Hematopoietic multipotent progenitor cell treated with erythropoietin and hydrocortisone succinate and interleukin-3 and kit ligand, for 17 days (in vitro differentiated cells): ENCODE measurements at regions not wholly inside any gene's neighbourhood (a gene's known extent, or its start where the extent isn't known, plus 50 kb on each side); places are given as distances from the start of the nearest gene placed in this dataset.

Experiments
- DNase-seq: peaks from one replicate; pipeline ENCODE4 v3.0.0-alpha.2; 2015; ENCODE audit warnings: low spot score

- no peak for DNase-seq
Measured at GRCh38 chr3:177744873-177745606, 547.8 kb upstream of the TBL1XR1 start.

- DNase-seq, result no peak
Measured at GRCh38 chr3:177745607-177746005, 548.3 kb upstream of the TBL1XR1 start.

- no peak for DNase-seq
Measured at GRCh38 chr3:177746337-177746933, 549.2 kb upstream of the TBL1XR1 start.

- no peak for DNase-seq
Measured at GRCh38 chr3:177749836-177750235, 552.6 kb upstream of the TBL1XR1 start.

DNA sequence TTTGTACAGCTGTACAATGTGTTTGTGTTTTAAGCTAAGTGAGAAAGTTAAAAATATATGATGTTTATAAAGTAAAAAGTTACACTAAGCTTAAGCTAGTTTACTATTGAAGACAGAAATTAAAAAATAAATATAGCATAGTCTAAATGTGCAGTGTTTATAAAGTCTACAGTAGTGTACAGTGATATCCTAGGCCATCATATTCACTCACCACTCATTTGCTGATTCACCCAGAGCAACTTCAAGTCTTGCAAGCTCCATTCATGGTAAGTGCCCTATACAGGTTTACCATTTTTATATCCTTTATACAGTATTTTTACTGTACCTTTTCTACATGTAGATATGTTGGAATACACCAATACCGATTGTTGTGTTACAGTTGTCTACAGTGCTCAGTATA lies 553.2 kb upstream of the TBL1XR1 start:
- no peak for DNase-seq

DNA sequence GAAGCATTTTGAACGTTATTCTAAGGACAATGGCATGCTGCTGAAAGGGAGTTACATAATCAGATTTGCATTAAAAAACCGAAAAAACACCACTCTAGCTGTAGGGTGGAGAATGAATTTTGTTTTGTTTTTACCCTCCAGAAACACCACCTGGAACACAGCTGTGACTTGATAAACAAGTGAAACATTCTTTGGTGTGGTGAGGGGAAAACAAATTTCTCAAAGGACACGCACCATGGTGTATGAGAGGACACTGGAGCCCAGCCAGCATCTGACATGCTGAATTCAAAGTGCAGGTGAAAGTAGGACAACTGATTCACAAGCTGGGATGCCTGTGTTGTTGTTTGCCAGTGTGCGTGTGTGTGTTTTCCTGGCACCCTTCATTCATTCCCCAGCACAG lies 554.5 kb upstream of the TBL1XR1 start:
- DNase-seq, result no peak

GRCh38 chr3:177752831-177753230 lies 555.5 kb upstream of the TBL1XR1 start:
- DNase-seq, result no peak

- DNase-seq, result no peak
Measured at GRCh38 chr3:177753451-177754155, 556.3 kb upstream of the TBL1XR1 start.

DNA sequence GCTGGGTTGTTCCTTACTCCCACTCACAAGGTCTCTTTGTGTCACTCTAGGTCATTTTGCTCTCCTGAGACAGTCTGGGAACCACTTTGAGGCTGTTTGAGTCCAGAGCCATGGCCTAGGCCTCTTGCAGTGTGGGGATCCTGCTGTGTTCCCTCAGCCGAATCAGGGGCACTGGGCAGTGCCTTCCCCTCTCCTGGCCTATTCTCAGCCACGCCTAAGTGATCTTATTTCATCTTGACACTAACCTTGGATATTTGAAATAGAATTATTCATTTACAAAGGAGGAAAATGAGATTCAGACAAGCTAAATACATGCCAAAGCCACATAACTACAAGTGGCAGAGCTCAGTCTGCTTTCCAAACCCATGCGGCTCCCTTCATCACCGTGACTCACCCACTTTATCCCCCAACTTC lies 557.2 kb upstream of the TBL1XR1 start:
- no peak for DNase-seq

- DNase-seq, result no peak
Measured at GRCh38 chr3:177758126-177758525, 560.8 kb upstream of the TBL1XR1 start.

- no peak for DNase-seq
Measured at GRCh38 chr3:177760803-177761202, 563.5 kb upstream of the TBL1XR1 start.

GRCh38 chr3:177764377-177764912 lies 567.2 kb upstream of the TBL1XR1 start:
- no peak for DNase-seq

DNA sequence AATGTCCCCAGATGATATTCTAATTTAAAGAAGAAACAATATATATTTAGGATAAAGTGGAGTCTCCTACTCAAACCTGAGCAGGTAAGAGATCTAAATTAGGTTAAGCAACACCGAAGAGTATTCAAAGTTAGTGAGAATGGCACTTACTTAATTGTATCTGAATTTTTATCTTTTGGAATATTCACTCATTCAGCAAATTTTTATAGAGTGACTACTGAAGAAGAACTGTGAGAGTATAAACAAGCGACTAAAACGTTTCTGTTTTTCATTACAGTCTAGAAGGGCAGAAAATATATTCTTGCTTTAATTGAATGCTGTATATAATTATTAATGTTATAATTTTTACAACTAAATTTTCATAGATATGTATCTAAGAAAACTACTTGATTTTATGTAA lies 567.7 kb upstream of the TBL1XR1 start:
- DNase-seq, result no peak

GRCh38 chr3:177770383-177771230 lies 573.3 kb upstream of the TBL1XR1 start:
- DNase-seq, result no peak

GRCh38 chr3:177771780-177772179 lies 574.5 kb upstream of the TBL1XR1 start:
- no peak for DNase-seq

GRCh38 chr3:177772908-177773557 lies 575.8 kb upstream of the TBL1XR1 start:
- DNase-seq, result no peak

DNA sequence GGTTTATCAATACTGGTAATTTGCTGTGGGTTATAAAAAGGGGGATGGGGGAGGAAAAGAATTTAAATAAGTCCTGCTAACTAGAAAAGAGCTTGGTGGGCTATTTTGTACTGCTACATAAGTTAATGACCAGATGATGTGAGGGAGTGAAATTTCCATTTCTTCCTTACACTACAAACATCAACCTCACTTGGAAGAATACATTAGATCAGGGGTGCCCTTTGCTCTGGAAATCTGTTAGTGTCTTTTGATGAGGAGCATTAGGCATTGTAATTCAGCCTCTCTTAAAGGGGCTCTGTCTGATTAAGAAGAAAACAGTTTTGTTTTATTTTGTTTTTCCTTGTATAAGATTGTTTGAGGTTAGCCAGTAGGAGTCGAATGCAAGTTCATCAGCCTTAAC lies 576.4 kb upstream of the TBL1XR1 start:
- DNase-seq, result no peak

DNA sequence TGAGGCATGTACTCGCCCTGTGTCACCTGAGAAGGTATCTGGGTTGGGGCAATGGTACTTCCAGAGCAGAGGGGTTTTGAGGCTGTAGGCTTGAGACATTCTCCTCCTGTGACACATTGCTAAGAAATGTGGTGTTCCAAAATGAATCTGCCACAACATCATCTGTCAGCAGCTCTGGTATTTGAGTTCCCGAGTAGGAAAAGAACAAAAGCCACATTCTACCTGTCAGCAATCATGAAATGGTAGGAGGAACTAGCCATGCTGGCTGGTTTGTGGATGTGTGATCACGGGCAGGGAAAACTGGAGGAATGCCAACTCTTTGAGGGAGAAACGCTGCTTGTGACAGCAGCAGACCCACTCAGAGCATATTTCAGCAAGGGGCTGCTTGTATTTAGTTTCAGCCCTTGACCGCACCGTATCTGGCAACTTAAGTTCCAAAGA lies 579.4 kb upstream of the TBL1XR1 start:
- no peak for DNase-seq

GRCh38 chr3:177777699-177778098 lies 580.4 kb upstream of the TBL1XR1 start:
- peak; percentile 11 for DNase-seq

DNA sequence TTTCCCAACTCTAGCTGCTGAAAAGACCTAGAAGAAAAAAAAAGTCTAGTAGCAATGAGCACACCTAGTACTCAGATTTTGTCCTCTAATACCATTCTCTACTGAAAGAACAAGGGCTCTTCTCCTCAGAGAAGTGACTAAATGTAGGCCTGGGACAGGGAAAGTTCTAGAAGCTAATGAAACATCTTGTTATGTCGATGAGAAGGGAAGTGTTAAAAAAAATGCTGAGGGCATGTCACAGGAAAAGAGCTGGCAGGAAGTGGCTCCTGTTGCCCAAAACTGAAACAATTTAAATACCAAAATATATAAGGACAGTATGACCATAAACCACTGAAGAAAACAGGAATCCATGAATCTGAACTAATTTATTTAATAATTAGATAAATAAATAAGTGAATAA lies 581.4 kb upstream of the TBL1XR1 start:
- no peak for DNase-seq

DNA sequence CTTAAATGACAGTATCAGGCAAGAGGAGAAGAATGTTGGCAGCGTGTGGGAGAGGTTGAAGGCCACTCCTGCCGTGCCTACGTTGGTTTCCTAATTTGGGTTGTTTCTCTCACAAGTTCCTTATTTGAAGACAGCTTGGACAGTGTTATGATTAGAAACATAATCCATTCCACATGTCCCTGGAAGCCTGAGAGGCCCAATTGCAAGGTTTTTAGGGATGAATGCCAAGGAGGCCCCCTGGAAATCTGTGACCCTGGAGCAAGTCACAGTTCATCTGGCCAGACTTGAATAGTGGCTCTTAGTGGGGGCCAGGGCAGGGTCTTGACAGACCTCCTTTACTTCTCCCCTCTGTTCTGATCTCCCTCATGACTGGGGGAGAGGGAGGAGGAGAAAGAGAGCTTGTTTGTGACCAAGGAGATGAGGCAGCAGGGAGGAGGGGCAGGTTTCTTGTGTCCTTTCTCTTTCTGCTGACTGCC lies 584.4 kb upstream of the TBL1XR1 start:
- no peak for DNase-seq
